GM18951 (cell line): ENCODE measurements at regions not wholly inside any gene's neighbourhood (a gene's known extent, or its start where the extent isn't known, plus 50 kb on each side); places are given as distances from the start of the nearest gene placed in this dataset.

Source experiments
- POLR2A ChIP-seq: IDR thresholded peaks from 4 replicates; pipeline ENCODE4 v1.6.1; 2011; ENCODE audit warnings: mild to moderate bottlenecking; ENCODE audit not compliant: insufficient read length, insufficient read depth; ENCODE audit errors: extremely low read depth
- in situ Hi-C: fragments of 300-500 bp; cut with MboI; formaldehyde crosslinking; loops from one replicate; pipeline ENCODE4 v1.12.0; 2022; ENCODE audit warnings: low sequenced_read_pairs, mixed read lengths, inconsistent platforms; ENCODE audit not compliant: unreplicated experiment

- in situ Hi-C loops: no loop called here
- no peak for TF ChIP-seq POLR2A
Observed at GRCh38 chr5:54900984-54901725, 84.2 kb downstream of the ESM1 start.

GRCh38 chr5:54897001-54897400, 88.4 kb downstream of the ESM1 start:
- no peak for TF ChIP-seq POLR2A
- in situ Hi-C loops: no loop called here

GRCh38 chr5:54895816-54896341, 89.5 kb downstream of the ESM1 start:
- in situ Hi-C loops: no loop called here
- no peak for TF ChIP-seq POLR2A

GRCh38 chr5:54894957-54895815, 90.2 kb downstream of the ESM1 start:
- in situ Hi-C loops: no loop called here
- no peak for TF ChIP-seq POLR2A

- no peak for TF ChIP-seq POLR2A
- in situ Hi-C loops: no loop called here
Observed at GRCh38 chr5:54889826-54890225, 95.6 kb downstream of the ESM1 start.

GRCh38 chr5:54887663-54888062, 97.7 kb downstream of the ESM1 start:
- no peak for TF ChIP-seq POLR2A
- in situ Hi-C loops: no loop called here

GRCh38 chr5:54886866-54887265, 98.5 kb downstream of the ESM1 start:
- no peak for TF ChIP-seq POLR2A
- in situ Hi-C loops: no loop called here

GRCh38 chr5:54885636-54886035, 99.8 kb downstream of the ESM1 start:
- TF ChIP-seq POLR2A: no peak
- in situ Hi-C loops: no loop called here

GRCh38 chr5:54884195-54884536, 101.2 kb downstream of the ESM1 start:
- no peak for TF ChIP-seq POLR2A
- in situ Hi-C loops: no loop called here

GRCh38 chr5:54883374-54884194, 101.8 kb downstream of the ESM1 start:
- in situ Hi-C loops: no loop called here
- no peak for TF ChIP-seq POLR2A

GRCh38 chr5:54882841-54883240, 102.6 kb downstream of the ESM1 start:
- no peak for TF ChIP-seq POLR2A
- in situ Hi-C loops: no loop called here

GRCh38 chr5:54882101-54882500, 103.3 kb downstream of the ESM1 start:
- no peak for TF ChIP-seq POLR2A
- in situ Hi-C loops: no loop called here

GRCh38 chr5:54881286-54882005, 103.9 kb downstream of the ESM1 start:
- in situ Hi-C loops: no loop called here
- no peak for TF ChIP-seq POLR2A

GRCh38 chr5:54876976-54877375, 108.4 kb downstream of the ESM1 start:
- in situ Hi-C loops: no loop called here
- no peak for TF ChIP-seq POLR2A
